HepG2 (cell line): ENCODE measurements at regions not wholly inside any gene's neighbourhood (a gene's known extent, or its start where the extent isn't known, plus 50 kb on each side); places are given as distances from the start of the nearest gene placed in this dataset.

Experiments used
- CBX5 ChIP-seq: sonication (generic); formaldehyde crosslinking; IDR thresholded peaks from 2 replicates; pipeline ENCODE4 v1.4.0; 2020; ENCODE audit warnings: missing genetic modification reagents, borderline replicate concordance
- FOXJ3 ChIP-seq: sonication (generic); formaldehyde crosslinking; IDR thresholded peaks from 2 replicates; pipeline ENCODE4 v1.4.0; 2020; ENCODE audit warnings: missing genetic modification reagents, mild to moderate bottlenecking, borderline replicate concordance
- FOXM1 ChIP-seq: sonication (generic); formaldehyde crosslinking; IDR thresholded peaks from 2 replicates; pipeline ENCODE4 v1.5.0; 2020; ENCODE audit warnings: missing genetic modification reagents
- POLR2AphosphoS2 ChIP-seq: IDR thresholded peaks from 2 replicates; pipeline ENCODE4 v1.6.1; 2011; ENCODE audit warnings: low read depth, low read length, improper control_type of control experiment
- SMAD1 ChIP-seq: sonication (generic); formaldehyde crosslinking; IDR thresholded peaks from 2 replicates; pipeline ENCODE4 v1.4.0; 2020; ENCODE audit warnings: missing genetic modification reagents, low read depth, mild to moderate bottlenecking, borderline replicate concordance
- SRF ChIP-seq: IDR thresholded peaks from 2 replicates; pipeline ENCODE4 v1.6.1; 2011; ENCODE audit warnings: mild to moderate bottlenecking, low read depth, low read length, moderate library complexity
- TF ChIP-seq, protein P1 (sequence below): sonication (generic); formaldehyde crosslinking; IDR thresholded peaks from one replicate; pipeline ENCODE4 v1.5.1; 2020; ENCODE audit warnings: mild to moderate bottlenecking, missing genetic modification reagents; ENCODE audit errors: not compliant biosample characterization
- TF ChIP-seq, protein P2 (sequence below): sonication (generic); formaldehyde crosslinking; IDR thresholded peaks from 2 replicates; pipeline ENCODE4 v1.5.0; 2020; ENCODE audit warnings: mild to moderate bottlenecking, missing genetic modification reagents, moderate library complexity
- TF ChIP-seq, protein P3 (sequence below): sonication (generic); formaldehyde crosslinking; IDR thresholded peaks from 2 replicates; pipeline ENCODE4 v1.5.1; 2020; ENCODE audit warnings: missing genetic modification reagents, mild to moderate bottlenecking, borderline replicate concordance
- TF ChIP-seq, protein P4 (sequence below): sonication (generic); formaldehyde crosslinking; IDR thresholded peaks from 2 replicates; pipeline ENCODE4 v1.8.0; 2022; ENCODE audit warnings: low read depth, missing genetic modification reagents
- TF ChIP-seq, protein P5 (sequence below): sonication (generic); formaldehyde crosslinking; IDR thresholded peaks from 2 replicates; pipeline ENCODE4 v1.4.0; 2020; ENCODE audit warnings: missing genetic modification reagents
- TF ChIP-seq, protein P6 (sequence below): sonication (generic); formaldehyde crosslinking; IDR thresholded peaks from 2 replicates; pipeline ENCODE4 v1.4.0; 2020; ENCODE audit warnings: missing genetic modification reagents
- TF ChIP-seq, protein P7 (sequence below): conservative IDR thresholded peaks from 2 replicates; pipeline ENCODE4 v1.6.1; 2018; ENCODE audit warnings: missing genetic modification reagents
- TF ChIP-seq, protein P8 (sequence below): sonication (generic); formaldehyde crosslinking; IDR thresholded peaks from 2 replicates; pipeline ENCODE4 v1.8.1; 2022; ENCODE audit warnings: mild to moderate bottlenecking, missing genetic modification reagents

DNA sequence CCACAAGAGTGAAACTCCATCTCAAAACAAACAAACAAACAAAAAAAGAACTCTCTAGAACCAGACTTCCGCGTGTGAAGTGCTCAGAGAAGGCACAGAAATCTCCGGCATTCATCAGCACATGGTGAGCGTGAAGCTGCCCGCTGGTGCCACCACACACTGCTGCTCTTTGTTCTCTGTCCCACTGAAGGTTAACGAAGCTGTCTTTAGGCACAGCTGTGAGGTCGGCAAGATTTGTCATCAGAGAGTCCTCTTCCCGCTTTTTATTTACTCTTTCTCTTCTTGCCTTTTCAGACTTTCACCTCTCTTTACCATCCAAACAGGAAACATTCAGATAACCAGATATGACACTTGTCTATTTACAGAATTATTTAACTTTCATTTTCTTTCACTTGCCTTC is 115.2 kb upstream of the ARGLU1 start:
- TF ChIP-seq, protein P1, sequence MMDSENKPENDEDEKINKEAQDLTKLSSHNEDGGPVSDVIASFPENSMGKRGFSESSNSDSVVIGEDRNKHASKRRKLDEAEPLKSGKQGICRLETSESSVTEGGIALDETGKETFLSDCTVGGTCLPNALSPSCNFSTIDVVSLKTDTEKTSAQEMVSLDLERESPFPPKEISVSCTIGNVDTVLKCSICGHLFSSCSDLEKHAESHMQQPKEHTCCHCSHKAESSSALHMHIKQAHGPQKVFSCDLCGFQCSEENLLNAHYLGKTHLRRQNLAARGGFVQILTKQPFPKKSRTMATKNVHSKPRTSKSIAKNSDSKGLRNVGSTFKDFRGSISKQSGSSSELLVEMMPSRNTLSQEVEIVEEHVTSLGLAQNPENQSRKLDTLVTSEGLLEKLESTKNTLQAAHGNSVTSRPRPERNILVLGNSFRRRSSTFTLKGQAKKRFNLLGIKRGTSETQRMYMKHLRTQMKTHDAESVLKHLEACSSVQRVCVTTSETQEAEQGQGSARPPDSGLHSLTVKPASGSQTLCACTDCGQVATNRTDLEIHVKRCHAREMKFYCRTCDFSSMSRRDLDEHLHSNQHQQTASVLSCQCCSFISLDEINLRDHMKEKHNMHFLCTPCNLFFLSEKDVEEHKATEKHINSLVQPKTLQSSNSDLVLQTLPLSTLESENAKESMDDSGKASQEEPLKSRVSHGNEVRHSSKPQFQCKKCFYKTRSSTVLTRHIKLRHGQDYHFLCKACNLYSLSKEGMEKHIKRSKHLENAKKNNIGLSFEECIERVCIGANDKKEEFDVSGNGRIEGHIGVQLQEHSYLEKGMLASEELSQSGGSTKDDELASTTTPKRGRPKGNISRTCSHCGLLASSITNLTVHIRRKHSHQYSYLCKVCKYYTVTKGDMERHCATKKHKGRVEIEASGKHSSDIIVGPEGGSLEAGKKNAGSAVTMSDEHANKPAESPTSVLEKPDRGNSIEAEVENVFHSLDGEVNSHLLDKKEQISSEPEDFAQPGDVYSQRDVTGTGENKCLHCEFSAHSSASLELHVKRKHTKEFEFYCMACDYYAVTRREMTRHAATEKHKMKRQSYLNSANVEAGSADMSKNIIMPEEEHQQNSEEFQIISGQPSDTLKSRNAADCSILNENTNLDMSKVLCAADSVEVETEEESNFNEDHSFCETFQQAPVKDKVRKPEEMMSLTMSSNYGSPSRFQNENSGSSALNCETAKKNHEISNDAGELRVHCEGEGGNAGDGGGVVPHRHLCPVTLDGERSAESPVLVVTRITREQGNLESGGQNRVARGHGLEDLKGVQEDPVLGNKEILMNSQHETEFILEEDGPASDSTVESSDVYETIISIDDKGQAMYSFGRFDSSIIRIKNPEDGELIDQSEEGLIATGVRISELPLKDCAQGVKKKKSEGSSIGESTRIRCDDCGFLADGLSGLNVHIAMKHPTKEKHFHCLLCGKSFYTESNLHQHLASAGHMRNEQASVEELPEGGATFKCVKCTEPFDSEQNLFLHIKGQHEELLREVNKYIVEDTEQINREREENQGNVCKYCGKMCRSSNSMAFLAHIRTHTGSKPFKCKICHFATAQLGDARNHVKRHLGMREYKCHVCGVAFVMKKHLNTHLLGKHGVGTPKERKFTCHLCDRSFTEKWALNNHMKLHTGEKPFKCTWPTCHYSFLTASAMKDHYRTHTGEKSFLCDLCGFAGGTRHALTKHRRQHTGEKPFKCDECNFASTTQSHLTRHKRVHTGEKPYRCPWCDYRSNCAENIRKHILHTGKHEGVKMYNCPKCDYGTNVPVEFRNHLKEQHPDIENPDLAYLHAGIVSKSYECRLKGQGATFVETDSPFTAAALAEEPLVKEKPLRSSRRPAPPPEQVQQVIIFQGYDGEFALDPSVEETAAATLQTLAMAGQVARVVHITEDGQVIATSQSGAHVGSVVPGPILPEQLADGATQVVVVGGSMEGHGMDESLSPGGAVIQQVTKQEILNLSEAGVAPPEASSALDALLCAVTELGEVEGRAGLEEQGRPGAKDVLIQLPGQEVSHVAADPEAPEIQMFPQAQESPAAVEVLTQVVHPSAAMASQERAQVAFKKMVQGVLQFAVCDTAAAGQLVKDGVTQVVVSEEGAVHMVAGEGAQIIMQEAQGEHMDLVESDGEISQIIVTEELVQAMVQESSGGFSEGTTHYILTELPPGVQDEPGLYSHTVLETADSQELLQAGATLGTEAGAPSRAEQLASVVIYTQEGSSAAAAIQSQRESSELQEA (CRISPR knock-in tag) = no peak
- TF ChIP-seq, protein P2, sequence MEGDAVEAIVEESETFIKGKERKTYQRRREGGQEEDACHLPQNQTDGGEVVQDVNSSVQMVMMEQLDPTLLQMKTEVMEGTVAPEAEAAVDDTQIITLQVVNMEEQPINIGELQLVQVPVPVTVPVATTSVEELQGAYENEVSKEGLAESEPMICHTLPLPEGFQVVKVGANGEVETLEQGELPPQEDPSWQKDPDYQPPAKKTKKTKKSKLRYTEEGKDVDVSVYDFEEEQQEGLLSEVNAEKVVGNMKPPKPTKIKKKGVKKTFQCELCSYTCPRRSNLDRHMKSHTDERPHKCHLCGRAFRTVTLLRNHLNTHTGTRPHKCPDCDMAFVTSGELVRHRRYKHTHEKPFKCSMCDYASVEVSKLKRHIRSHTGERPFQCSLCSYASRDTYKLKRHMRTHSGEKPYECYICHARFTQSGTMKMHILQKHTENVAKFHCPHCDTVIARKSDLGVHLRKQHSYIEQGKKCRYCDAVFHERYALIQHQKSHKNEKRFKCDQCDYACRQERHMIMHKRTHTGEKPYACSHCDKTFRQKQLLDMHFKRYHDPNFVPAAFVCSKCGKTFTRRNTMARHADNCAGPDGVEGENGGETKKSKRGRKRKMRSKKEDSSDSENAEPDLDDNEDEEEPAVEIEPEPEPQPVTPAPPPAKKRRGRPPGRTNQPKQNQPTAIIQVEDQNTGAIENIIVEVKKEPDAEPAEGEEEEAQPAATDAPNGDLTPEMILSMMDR (CRISPR knock-in tag) = no peak
- TF ChIP-seq, protein P3, sequence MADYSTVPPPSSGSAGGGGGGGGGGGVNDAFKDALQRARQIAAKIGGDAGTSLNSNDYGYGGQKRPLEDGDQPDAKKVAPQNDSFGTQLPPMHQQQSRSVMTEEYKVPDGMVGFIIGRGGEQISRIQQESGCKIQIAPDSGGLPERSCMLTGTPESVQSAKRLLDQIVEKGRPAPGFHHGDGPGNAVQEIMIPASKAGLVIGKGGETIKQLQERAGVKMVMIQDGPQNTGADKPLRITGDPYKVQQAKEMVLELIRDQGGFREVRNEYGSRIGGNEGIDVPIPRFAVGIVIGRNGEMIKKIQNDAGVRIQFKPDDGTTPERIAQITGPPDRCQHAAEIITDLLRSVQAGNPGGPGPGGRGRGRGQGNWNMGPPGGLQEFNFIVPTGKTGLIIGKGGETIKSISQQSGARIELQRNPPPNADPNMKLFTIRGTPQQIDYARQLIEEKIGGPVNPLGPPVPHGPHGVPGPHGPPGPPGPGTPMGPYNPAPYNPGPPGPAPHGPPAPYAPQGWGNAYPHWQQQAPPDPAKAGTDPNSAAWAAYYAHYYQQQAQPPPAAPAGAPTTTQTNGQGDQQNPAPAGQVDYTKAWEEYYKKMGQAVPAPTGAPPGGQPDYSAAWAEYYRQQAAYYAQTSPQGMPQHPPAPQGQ (CRISPR knock-in tag) = no peak
- TF ChIP-seq, protein P4, sequence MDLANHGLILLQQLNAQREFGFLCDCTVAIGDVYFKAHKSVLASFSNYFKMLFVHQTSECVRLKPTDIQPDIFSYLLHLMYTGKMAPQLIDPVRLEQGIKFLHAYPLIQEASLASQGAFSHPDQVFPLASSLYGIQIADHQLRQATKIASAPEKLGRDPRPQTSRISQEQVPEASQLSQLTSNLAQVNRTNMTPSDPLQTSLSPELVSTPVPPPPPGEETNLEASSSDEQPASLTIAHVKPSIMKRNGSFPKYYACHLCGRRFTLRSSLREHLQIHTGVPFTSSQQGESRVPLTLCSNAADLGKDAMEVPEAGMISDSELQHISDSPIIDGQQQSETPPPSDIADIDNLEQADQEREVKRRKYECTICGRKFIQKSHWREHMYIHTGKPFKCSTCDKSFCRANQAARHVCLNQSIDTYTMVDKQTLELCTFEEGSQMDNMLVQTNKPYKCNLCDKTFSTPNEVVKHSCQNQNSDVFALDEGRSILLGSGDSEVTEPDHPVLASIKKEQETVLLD = no peak
- TF ChIP-seq FOXJ3 (no peak), CBX5 (CRISPR knock-in tag) (no peak), SRF (no peak), POLR2AphosphoS2 (no peak), FOXM1 (no peak), SMAD1 (CRISPR knock-in tag) (no peak)
- TF ChIP-seq, protein P5, sequence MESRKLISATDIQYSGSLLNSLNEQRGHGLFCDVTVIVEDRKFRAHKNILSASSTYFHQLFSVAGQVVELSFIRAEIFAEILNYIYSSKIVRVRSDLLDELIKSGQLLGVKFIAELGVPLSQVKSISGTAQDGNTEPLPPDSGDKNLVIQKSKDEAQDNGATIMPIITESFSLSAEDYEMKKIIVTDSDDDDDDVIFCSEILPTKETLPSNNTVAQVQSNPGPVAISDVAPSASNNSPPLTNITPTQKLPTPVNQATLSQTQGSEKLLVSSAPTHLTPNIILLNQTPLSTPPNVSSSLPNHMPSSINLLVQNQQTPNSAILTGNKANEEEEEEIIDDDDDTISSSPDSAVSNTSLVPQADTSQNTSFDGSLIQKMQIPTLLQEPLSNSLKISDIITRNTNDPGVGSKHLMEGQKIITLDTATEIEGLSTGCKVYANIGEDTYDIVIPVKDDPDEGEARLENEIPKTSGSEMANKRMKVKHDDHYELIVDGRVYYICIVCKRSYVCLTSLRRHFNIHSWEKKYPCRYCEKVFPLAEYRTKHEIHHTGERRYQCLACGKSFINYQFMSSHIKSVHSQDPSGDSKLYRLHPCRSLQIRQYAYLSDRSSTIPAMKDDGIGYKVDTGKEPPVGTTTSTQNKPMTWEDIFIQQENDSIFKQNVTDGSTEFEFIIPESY = no peak
- TF ChIP-seq, protein P6, sequence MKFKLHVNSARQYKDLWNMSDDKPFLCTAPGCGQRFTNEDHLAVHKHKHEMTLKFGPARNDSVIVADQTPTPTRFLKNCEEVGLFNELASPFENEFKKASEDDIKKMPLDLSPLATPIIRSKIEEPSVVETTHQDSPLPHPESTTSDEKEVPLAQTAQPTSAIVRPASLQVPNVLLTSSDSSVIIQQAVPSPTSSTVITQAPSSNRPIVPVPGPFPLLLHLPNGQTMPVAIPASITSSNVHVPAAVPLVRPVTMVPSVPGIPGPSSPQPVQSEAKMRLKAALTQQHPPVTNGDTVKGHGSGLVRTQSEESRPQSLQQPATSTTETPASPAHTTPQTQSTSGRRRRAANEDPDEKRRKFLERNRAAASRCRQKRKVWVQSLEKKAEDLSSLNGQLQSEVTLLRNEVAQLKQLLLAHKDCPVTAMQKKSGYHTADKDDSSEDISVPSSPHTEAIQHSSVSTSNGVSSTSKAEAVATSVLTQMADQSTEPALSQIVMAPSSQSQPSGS (CRISPR knock-in tag) = no peak
- TF ChIP-seq, protein P7, sequence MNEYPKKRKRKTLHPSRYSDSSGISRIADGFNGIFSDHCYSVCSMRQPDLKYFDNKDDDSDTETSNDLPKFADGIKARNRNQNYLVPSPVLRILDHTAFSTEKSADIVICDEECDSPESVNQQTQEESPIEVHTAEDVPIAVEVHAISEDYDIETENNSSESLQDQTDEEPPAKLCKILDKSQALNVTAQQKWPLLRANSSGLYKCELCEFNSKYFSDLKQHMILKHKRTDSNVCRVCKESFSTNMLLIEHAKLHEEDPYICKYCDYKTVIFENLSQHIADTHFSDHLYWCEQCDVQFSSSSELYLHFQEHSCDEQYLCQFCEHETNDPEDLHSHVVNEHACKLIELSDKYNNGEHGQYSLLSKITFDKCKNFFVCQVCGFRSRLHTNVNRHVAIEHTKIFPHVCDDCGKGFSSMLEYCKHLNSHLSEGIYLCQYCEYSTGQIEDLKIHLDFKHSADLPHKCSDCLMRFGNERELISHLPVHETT = no peak
- TF ChIP-seq, protein P8, sequence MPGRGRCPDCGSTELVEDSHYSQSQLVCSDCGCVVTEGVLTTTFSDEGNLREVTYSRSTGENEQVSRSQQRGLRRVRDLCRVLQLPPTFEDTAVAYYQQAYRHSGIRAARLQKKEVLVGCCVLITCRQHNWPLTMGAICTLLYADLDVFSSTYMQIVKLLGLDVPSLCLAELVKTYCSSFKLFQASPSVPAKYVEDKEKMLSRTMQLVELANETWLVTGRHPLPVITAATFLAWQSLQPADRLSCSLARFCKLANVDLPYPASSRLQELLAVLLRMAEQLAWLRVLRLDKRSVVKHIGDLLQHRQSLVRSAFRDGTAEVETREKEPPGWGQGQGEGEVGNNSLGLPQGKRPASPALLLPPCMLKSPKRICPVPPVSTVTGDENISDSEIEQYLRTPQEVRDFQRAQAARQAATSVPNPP (CRISPR knock-in tag) = no peak
